Vagina (tissue), 2 donors: ENCODE measurements at regions not wholly inside any gene's neighbourhood (a gene's known extent, or its start where the extent isn't known, plus 50 kb on each side); places are given as distances from the start of the nearest gene placed in this dataset.

Experiments used
- POLR2A ChIP-seq, 2 donors: fragments of 450-650 bp; IDR thresholded peaks; one replicate each; pipeline ENCODE4 v1.6.1; 2017; ENCODE audit warnings: antibody characterized with exemption in 2 of 2, mild to moderate bottlenecking in 2 of 2, moderate library complexity in 2 of 2
- POLR2AphosphoS5 ChIP-seq, 2 donors: sonication (generic); formaldehyde crosslinking; IDR thresholded peaks; one replicate each; pipeline ENCODE4 v1.9.0; 2017; ENCODE audit warnings: antibody characterized with exemption in 2 of 2, mild to moderate bottlenecking in 2 of 2, low read depth in 1 of 2; ENCODE audit not compliant: insufficient read depth in 1 of 2
- TF ChIP-seq, protein P1 (sequence below), 3 experiments: fragments of 450-650 bp in 2 of 3; fragments of 200-600 bp in 1 of 3; sonication (generic) in 1 of 3; IDR thresholded peaks; one replicate each; pipeline ENCODE4 v1.5.1; 2017 to 2019; ENCODE audit warnings: antibody characterized with exemption in 3 of 3, mild to moderate bottlenecking in 2 of 3, moderate library complexity in 2 of 3

DNA sequence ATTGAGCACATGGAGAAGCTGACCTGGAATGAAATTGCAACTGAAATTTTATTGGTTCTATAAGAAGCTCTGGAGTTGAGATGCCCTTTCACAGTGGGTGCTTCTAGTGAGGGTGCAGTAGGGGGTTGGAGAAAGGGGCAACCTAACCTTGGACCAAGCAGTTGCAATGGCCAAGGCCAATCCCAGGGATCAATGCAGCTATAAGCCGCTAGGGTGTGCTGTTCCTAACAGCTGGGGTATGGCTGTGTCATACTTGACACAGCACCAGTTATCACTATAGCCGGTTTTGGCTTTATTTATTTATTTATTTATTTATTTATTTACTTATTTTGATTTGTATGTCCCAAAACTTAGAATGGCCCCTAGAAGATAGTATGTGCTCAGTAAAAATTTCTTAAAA lies 505.9 kb downstream of the FLRT2 start:
- TF ChIP-seq, protein P1, sequence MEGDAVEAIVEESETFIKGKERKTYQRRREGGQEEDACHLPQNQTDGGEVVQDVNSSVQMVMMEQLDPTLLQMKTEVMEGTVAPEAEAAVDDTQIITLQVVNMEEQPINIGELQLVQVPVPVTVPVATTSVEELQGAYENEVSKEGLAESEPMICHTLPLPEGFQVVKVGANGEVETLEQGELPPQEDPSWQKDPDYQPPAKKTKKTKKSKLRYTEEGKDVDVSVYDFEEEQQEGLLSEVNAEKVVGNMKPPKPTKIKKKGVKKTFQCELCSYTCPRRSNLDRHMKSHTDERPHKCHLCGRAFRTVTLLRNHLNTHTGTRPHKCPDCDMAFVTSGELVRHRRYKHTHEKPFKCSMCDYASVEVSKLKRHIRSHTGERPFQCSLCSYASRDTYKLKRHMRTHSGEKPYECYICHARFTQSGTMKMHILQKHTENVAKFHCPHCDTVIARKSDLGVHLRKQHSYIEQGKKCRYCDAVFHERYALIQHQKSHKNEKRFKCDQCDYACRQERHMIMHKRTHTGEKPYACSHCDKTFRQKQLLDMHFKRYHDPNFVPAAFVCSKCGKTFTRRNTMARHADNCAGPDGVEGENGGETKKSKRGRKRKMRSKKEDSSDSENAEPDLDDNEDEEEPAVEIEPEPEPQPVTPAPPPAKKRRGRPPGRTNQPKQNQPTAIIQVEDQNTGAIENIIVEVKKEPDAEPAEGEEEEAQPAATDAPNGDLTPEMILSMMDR (IDR thresholded peaks at IDR 0.05): no peak
- TF ChIP-seq POLR2A (IDR thresholded peaks at IDR 0.05) (no peak), POLR2AphosphoS5 (IDR thresholded peaks at IDR 0.05; ENCODE audit: insufficient read depth in 1 of 2, low read depth in 1 of 2) (no peak)
